K562 (cell line): ENCODE measurements at regions not wholly inside any gene's neighbourhood (a gene's known extent, or its start where the extent isn't known, plus 50 kb on each side); places are given as distances from the start of the nearest gene placed in this dataset.

Experiments
- BHLHE40 ChIP-seq: IDR thresholded peaks from 2 replicates; pipeline ENCODE4 v1.6.1; 2011; ENCODE audit warnings: low read length, improper control_type of control experiment
- CTCF ChIP-seq, 3 experiments: IDR thresholded peaks in 2 of 3; conservative IDR thresholded peaks in 1 of 3; 2 replicates each; pipeline ENCODE4 v1.5.1; 2011 to 2012; ENCODE audit warnings: low read length in 3 of 3, mild to moderate bottlenecking in 3 of 3, control low read depth in 2 of 3, improper control_type of control experiment in 1 of 3, inconsistent platforms in 1 of 3, low read depth in 1 of 3, mixed read lengths in 1 of 3, moderate library complexity in 1 of 3; ENCODE audit not compliant: insufficient read depth in 2 of 3
- ETV1 ChIP-seq: fragments of 450-650 bp; conservative IDR thresholded peaks from 2 replicates; pipeline ENCODE4 v1.6.1; 2016; ENCODE audit warnings: missing genetic modification characterization, control low read depth, low read depth, missing compliant biosample characterization
- EZH2 ChIP-seq: IDR thresholded peaks from 2 replicates; pipeline ENCODE4 v1.6.1; 2012; ENCODE audit warnings: low read depth, mild to moderate bottlenecking, inconsistent platforms, low read length, borderline replicate concordance
- MIER1 ChIP-seq: fragments of 450-650 bp; IDR thresholded peaks from 2 replicates; pipeline ENCODE4 v1.6.1; 2016; ENCODE audit warnings: antibody characterized with exemption, mild to moderate bottlenecking, low read depth
- TF ChIP-seq, protein P1 (sequence below): sonication (generic); formaldehyde crosslinking; IDR thresholded peaks from 2 replicates; pipeline ENCODE4 v1.8.1; 2023; ENCODE audit warnings: mild to moderate bottlenecking, missing genetic modification reagents

- no peak for TF ChIP-seq BHLHE40
- no peak for TF ChIP-seq MIER1
- no peak for TF ChIP-seq EZH2
- TF ChIP-seq CTCF (IDR thresholded peaks at IDR 0.05 in 2 of 3, conservative IDR thresholded peaks at IDR 0.05 in 1 of 3; ENCODE audit: insufficient read depth in 2 of 3, low read depth in 1 of 3, low read length in 3 of 3): no peak
- TF ChIP-seq ETV1: no peak
- TF ChIP-seq, protein P1, sequence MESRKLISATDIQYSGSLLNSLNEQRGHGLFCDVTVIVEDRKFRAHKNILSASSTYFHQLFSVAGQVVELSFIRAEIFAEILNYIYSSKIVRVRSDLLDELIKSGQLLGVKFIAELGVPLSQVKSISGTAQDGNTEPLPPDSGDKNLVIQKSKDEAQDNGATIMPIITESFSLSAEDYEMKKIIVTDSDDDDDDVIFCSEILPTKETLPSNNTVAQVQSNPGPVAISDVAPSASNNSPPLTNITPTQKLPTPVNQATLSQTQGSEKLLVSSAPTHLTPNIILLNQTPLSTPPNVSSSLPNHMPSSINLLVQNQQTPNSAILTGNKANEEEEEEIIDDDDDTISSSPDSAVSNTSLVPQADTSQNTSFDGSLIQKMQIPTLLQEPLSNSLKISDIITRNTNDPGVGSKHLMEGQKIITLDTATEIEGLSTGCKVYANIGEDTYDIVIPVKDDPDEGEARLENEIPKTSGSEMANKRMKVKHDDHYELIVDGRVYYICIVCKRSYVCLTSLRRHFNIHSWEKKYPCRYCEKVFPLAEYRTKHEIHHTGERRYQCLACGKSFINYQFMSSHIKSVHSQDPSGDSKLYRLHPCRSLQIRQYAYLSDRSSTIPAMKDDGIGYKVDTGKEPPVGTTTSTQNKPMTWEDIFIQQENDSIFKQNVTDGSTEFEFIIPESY (CRISPR knock-in tag): no peak
Observed at GRCh38 chr14:55912344-55912743, 205.9 kb upstream of the PELI2 start.
